GM06990 (cell line): ENCODE measurements at regions not wholly inside any gene's neighbourhood (a gene's known extent, or its start where the extent isn't known, plus 50 kb on each side); places are given as distances from the start of the nearest gene placed in this dataset.

Experiments used
- DNase-seq: peaks from one replicate; pipeline ENCODE4 v3.0.0-alpha.2; 2011; ENCODE audit not compliant: insufficient read length; ENCODE audit errors: extremely low read depth
- H3K27me3 ChIP-seq: replicated peaks from 2 replicates; pipeline ENCODE4 v1.6.0; 2011; ENCODE audit warnings: low read length; ENCODE audit not compliant: control insufficient read depth, insufficient read depth
- H3K36me3 ChIP-seq: 2 replicates; pipeline ENCODE4 v1.5.1; 2011; ENCODE audit warnings: low read length; ENCODE audit not compliant: control insufficient read depth, insufficient read depth
- H3K4me3 ChIP-seq: replicated peaks from 2 replicates; pipeline ENCODE4 v1.5.1; 2011; ENCODE audit warnings: low read depth, mild to moderate bottlenecking, control low read depth, low read length
- TF ChIP-seq, protein P1 (sequence below): IDR thresholded peaks from 2 replicates; pipeline ENCODE4 v1.5.1; 2011; ENCODE audit warnings: low read length, control low read depth, mild to moderate bottlenecking, inconsistent platforms; ENCODE audit not compliant: insufficient read depth, poor library complexity, severe bottlenecking

DNA sequence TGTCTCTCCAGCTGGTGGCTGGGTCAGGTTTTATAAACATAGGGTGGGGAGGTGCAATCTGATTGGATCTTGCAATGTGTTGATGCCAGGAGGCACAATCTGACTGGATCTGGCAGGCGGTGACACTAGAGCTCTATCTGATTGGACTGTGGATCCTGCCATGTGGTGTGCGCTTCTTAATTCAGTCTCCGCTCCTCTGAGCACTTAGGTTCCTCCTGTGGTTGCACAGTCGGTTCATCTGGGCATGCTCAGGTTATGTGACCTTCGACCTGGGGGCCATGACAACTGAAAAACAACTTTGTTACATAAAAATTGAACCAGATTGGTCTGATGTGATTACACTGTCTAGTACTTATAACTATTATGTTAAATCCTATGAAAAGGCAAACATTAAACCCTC is 127.1 kb upstream of the SVIL start:
- TF ChIP-seq, protein P1, sequence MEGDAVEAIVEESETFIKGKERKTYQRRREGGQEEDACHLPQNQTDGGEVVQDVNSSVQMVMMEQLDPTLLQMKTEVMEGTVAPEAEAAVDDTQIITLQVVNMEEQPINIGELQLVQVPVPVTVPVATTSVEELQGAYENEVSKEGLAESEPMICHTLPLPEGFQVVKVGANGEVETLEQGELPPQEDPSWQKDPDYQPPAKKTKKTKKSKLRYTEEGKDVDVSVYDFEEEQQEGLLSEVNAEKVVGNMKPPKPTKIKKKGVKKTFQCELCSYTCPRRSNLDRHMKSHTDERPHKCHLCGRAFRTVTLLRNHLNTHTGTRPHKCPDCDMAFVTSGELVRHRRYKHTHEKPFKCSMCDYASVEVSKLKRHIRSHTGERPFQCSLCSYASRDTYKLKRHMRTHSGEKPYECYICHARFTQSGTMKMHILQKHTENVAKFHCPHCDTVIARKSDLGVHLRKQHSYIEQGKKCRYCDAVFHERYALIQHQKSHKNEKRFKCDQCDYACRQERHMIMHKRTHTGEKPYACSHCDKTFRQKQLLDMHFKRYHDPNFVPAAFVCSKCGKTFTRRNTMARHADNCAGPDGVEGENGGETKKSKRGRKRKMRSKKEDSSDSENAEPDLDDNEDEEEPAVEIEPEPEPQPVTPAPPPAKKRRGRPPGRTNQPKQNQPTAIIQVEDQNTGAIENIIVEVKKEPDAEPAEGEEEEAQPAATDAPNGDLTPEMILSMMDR: no peak
- H3K4me3 ChIP-seq: no peak overlapping the region
- no peak for DNase-seq
- no peaks in the 10 kb centered on the region for H3K27me3 ChIP-seq
- H3K36me3 ChIP-seq: no peaks in the 10 kb centered on the region

DNA sequence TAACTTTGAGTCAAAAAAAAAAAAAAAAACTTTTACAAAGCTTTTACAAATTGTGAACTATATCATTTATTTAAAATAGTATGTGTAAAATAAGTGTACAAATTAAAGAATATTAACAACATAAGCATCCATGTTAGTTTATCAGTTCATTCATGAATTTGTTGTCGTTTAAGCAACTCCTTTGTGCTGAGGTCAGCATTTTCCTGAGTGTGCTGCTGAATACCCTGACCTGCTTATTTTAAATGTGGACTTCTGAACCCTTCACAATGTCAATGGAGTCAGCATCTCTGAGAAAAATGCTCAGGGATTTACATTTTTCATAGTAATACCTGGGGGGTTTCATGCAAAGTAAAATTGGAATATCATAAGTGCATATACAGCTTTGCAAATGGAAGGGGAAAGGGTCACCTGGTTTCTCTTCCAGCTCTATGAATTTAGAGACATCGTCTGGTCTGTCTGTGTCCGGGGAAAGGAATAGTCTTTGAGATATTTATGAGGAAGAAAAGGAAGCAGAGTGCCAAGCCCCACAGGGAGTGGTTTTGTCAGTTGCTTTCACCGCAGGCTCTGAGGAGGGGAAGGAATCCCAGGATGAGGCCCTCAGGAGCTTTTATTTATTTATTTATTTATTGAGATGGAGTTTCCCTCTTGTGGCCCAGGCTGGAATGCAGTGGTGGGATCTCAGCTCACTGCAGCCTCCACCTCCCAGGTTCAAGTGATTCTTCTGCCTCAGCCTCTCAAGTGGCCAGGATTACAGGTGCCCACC is 125.5 kb upstream of the SVIL start:
- Histone ChIP-seq H3K27me3 (no peaks in the 10 kb centered on the region), H3K36me3 (no peaks in the 10 kb centered on the region), H3K4me3 (no peak overlapping the region)
- no peak for DNase-seq
- TF ChIP-seq, protein P1: no peak

DNA sequence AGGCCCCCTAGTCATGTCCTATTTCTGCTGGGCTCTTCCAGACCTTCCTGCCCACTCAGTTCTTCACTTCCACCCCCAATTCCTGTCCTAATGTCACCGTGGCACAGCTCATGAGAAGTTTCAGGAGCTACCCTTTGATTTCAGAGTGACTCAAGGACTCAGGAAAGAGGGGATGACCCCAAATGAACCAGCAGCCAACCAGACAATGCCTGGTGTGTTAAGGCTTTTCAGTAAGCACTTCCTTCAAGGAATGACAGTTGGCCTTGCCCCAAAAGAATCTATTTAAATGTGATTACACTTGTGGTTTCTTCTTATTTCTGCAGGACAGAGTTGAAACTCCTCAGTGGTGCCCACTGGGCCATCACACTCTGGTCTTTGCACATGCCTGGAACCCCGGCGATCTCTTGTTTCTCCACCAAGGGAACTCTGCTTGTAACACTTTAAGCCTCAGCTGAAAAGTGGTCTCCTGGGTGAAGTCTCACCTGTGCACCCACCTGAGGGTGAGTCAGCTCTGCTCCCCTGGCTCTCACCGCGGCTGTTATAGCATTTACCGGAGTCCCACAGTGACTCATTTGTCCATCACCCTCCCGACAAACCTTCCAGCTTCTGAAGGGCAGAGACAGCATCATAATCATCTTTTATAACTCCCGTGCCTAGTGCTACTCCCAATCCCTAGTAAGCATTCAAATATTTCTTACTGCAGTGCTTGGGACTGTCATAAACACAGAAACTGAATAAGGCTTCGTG is 123.0 kb upstream of the SVIL start:
- TF ChIP-seq, protein P1: no peak
- no peaks in the 10 kb centered on the region for H3K27me3 ChIP-seq
- DNase-seq: no peak
- H3K4me3 ChIP-seq: no peak overlapping the region
- no peaks in the 10 kb centered on the region for H3K36me3 ChIP-seq

DNA sequence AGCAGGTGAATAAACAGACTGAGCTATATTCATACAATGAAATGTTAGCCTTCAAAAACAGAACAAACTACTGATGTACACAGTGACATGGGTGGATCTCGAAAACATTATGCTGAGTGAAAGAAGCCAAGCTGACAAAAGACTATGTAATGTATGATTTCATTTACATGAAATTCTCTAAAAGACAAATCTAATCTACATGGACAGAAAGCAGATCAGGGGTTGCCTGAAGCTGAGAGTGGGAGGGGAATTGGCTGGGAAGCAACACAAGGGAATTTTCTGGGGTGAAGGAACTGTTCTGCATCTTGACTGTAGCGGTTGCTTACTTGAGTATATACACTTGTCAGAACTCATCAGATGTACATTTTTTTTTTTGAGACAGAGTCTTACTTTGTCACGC is 121.7 kb upstream of the SVIL start:
- Histone ChIP-seq H3K36me3 (no peaks in the 10 kb centered on the region), H3K27me3 (no peaks in the 10 kb centered on the region), H3K4me3 (no peak overlapping the region)
- DNase-seq: no peak
- TF ChIP-seq, protein P1: no peak

DNA sequence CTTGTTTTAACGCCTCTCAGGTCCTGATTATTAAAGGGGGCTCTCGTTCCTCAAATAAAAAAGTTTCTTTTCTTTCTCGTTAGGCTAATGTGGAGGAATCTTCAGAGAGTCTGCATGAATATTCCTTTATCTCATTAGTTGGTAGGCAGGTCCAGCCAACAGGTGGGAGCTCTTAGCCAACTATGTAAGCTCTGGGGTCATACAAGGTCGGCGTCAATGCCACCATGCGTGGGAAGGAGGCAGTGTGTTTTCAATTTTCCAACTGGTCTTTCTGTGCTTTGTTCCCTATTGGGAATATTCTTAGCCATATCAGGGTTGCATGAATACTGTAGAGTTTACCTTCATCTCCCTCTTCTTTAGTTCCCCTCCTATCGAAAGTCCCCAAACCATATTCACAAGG is 118.5 kb upstream of the SVIL start:
- TF ChIP-seq, protein P1: no peak
- Histone ChIP-seq H3K27me3 (no peaks in the 10 kb centered on the region), H3K4me3 (no peak overlapping the region), H3K36me3 (no peaks in the 10 kb centered on the region)
- no peak for DNase-seq

DNA sequence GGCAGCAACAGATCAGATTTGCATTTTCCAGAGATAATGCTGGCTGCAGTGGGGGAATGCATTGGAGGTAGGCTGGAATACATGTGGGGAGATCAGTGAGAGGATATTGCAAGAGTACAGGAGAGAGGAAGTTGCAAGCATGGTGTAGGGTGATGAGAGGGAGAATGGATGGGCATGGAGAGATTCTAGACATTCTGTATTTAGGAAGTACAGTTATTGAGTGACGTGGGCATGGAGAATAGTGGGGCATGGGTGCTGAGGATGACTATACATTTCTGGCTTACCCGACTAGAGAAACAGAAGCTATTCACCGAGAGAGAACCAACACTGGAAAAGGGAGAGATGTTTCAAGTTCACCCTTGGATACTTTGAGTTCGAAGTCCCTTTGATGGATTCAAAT is 116.9 kb upstream of the SVIL start:
- no peaks in the 10 kb centered on the region for H3K36me3 ChIP-seq
- no peak for DNase-seq
- H3K4me3 ChIP-seq: no peak overlapping the region
- TF ChIP-seq, protein P1: no peak
- no peaks in the 10 kb centered on the region for H3K27me3 ChIP-seq
